ENCODE measurements at regions not wholly inside any gene's neighbourhood (a gene's known extent, or its start where the extent isn't known, plus 50 kb on each side); places are given as distances from the start of the nearest gene placed in this dataset.
A peak's percentile ranks its signal among the peaks of the same experiment; 100 is the strongest.
"Not testable (repeated sequence)": the region's sequence is repeated elsewhere in the genome, so short reads cannot be mapped to it uniquely, and the experiment has no call there.

GRCh38 chr3:106083207-106083606 lies 214.4 kb upstream of the CBLB start:
- no peak for DNase-seq

GRCh38 chr3:106083854-106084253 lies 215.0 kb upstream of the CBLB start:
- DNase-seq = no peak

GRCh38 chr3:106086038-106086437 lies 217.2 kb upstream of the CBLB start:
- no peak for DNase-seq

GRCh38 chr3:106086636-106087035 lies 217.8 kb upstream of the CBLB start:
- DNase-seq = no peak

GRCh38 chr3:106088304-106088703 lies 219.5 kb upstream of the CBLB start:
- DNase-seq = peak; percentile 56

- no peak for DNase-seq
These were observed 220.1 kb upstream of the CBLB start for GRCh38 chr3:106088899-106089298.

GRCh38 chr3:106089806-106090205 lies 221.0 kb upstream of the CBLB start:
- no peak for DNase-seq

- DNase-seq = no peak
These were observed 224.0 kb upstream of the CBLB start for GRCh38 chr3:106092792-106093191.

- DNase-seq = no peak
These were observed 224.8 kb upstream of the CBLB start for GRCh38 chr3:106093616-106094015.

GRCh38 chr3:106097817-106098435 lies 229.1 kb upstream of the CBLB start:
- DNase-seq = no peak

GRCh38 chr3:106103383-106103782 lies 234.6 kb upstream of the CBLB start:
- no peak for DNase-seq

- DNase-seq = no peak
These were observed 235.3 kb upstream of the CBLB start for GRCh38 chr3:106104078-106104477.

GRCh38 chr3:106108925-106109324 lies 240.1 kb upstream of the CBLB start:
- no peak for DNase-seq

GRCh38 chr3:106112561-106112960 lies 243.7 kb upstream of the CBLB start:
- not testable (repeated sequence) for DNase-seq

- no peak for DNase-seq
These were observed 244.9 kb upstream of the CBLB start for GRCh38 chr3:106113747-106114146.

- no peak for DNase-seq
These were observed 245.4 kb upstream of the CBLB start for GRCh38 chr3:106114220-106114619.

GRCh38 chr3:106114848-106115247 lies 246.0 kb upstream of the CBLB start:
- peak; percentile 11 for DNase-seq

GRCh38 chr3:106115557-106115956 lies 246.7 kb upstream of the CBLB start:
- no peak for DNase-seq

- no peak for DNase-seq
These were observed 248.1 kb upstream of the CBLB start for GRCh38 chr3:106116733-106117489.

GRCh38 chr3:106117490-106117858 lies 248.7 kb upstream of the CBLB start:
- DNase-seq = no peak

- no peak for DNase-seq
These were observed 250.8 kb upstream of the CBLB start for GRCh38 chr3:106119614-106120082.

GRCh38 chr3:106120356-106120755 lies 251.5 kb upstream of the CBLB start:
- no peak for DNase-seq

- peak; percentile 14 for DNase-seq
These were observed 252.9 kb upstream of the CBLB start for GRCh38 chr3:106121491-106122289.

GRCh38 chr3:106124818-106125217 lies 256.0 kb upstream of the CBLB start:
- no peak for DNase-seq

Data from NCI-H69 (cell line).